Fibroblast of lung (primary cell): ENCODE measurements at regions not wholly inside any gene's neighbourhood (a gene's known extent, or its start where the extent isn't known, plus 50 kb on each side); places are given as distances from the start of the nearest gene placed in this dataset.

Experiments used
- EZH2 ChIP-seq: IDR thresholded peaks from 2 replicates; pipeline ENCODE4 v1.5.1; 2012; ENCODE audit warnings: low read length, control low read depth, mild to moderate bottlenecking; ENCODE audit errors: missing control alignments
- TF ChIP-seq, protein P1 (sequence below), 2 donors: IDR thresholded peaks in 1 of 2; conservative IDR thresholded peaks in 1 of 2; 1 replicate in 1 of 2; 2 replicates in 1 of 2; pipeline ENCODE4 v1.5.1; 2011 to 2012; ENCODE audit warnings: low read length in 2 of 2, control low read depth in 1 of 2, inconsistent platforms in 1 of 2, low read depth in 1 of 2, mild to moderate bottlenecking in 1 of 2

DNA sequence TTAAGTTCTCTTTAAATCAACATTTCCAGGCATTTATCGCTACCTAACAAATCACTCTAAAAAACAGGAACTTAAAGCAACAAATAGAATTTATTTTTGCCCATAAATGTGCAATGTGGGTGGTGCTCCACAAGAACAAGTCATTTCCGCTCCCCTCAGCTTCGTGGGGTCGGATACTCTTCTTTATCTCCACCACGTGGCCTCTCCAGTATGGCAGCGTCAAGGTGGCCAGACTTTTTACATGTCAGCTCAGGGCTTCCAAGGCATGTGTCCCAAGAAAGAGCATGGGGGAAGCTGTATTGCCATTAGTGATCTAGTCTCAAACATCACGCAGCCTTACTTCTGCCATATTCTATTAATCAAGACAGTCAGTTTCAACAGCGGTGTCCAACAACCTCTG is 249.2 kb upstream of the NOCT start:
- TF ChIP-seq EZH2, result no peak
- TF ChIP-seq, protein P1, sequence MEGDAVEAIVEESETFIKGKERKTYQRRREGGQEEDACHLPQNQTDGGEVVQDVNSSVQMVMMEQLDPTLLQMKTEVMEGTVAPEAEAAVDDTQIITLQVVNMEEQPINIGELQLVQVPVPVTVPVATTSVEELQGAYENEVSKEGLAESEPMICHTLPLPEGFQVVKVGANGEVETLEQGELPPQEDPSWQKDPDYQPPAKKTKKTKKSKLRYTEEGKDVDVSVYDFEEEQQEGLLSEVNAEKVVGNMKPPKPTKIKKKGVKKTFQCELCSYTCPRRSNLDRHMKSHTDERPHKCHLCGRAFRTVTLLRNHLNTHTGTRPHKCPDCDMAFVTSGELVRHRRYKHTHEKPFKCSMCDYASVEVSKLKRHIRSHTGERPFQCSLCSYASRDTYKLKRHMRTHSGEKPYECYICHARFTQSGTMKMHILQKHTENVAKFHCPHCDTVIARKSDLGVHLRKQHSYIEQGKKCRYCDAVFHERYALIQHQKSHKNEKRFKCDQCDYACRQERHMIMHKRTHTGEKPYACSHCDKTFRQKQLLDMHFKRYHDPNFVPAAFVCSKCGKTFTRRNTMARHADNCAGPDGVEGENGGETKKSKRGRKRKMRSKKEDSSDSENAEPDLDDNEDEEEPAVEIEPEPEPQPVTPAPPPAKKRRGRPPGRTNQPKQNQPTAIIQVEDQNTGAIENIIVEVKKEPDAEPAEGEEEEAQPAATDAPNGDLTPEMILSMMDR (conservative IDR thresholded peaks at IDR 0.05 in 1 of 2, IDR thresholded peaks at IDR 0.05 in 1 of 2; ENCODE audit: low read depth in 1 of 2, low read length in 2 of 2), result no peak
